ENCODE measurements at regions not wholly inside any gene's neighbourhood (a gene's known extent, or its start where the extent isn't known, plus 50 kb on each side); places are given as distances from the start of the nearest gene placed in this dataset.

DNA sequence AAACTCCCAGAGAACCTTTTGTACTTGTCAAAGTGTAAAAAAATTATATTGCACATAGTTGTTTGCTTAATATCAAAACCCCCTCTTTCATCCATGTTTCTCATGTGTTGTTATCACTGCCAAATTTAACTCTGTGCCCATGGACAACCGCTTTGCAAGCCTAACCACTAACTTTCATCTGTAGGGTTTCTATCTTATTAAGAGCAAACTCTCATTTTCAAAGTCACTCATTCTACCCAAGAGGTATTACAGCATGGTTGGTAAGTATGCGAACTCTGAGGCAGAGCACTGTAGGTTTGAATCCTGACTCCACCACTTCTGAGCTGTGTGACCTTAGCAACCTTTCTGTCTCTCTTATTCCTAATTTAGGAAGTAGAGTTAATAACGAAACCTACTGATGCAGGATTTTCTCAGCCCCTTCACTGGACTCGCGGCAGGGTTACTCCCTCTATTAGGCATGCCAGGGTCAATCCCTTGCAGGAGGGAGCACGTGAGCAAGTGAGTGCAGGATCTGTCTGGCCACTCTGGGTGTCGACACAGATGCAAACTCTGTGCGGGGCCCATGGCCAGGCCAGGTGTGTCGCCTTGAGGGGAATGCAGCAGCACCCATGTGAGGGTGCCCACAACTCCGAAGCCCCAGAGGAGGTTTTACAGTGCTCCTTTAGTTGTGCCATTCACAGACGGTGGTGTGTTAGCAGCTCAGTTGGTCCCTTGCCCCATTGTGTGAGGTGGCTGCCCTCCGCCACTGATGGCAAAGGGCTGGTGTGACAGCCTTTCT, 361.5 kb upstream of the ADGRL2 start:
- H3K27ac ChIP-seq, result no peak overlapping the region
- peaks cover 0 to 24% (median 10%) of the 10 kb centered on the region in 9 donors for H3K4me1 ChIP-seq
- DNase-seq, result no peak
- TF ChIP-seq, protein P1, sequence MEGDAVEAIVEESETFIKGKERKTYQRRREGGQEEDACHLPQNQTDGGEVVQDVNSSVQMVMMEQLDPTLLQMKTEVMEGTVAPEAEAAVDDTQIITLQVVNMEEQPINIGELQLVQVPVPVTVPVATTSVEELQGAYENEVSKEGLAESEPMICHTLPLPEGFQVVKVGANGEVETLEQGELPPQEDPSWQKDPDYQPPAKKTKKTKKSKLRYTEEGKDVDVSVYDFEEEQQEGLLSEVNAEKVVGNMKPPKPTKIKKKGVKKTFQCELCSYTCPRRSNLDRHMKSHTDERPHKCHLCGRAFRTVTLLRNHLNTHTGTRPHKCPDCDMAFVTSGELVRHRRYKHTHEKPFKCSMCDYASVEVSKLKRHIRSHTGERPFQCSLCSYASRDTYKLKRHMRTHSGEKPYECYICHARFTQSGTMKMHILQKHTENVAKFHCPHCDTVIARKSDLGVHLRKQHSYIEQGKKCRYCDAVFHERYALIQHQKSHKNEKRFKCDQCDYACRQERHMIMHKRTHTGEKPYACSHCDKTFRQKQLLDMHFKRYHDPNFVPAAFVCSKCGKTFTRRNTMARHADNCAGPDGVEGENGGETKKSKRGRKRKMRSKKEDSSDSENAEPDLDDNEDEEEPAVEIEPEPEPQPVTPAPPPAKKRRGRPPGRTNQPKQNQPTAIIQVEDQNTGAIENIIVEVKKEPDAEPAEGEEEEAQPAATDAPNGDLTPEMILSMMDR (IDR thresholded peaks at IDR 0.05), result no peak
- ATAC-seq, result peak in 1 of 8 donors; percentile 44
- H3K4me3 ChIP-seq, result no peak overlapping the region
- no peaks in the 10 kb centered on the region for H3K27me3 ChIP-seq
- intact Hi-C loops (cut with DNase I), result loop anchor here in 1 of 10 donors (10.0 kb wide), 1 partner anchor 56 kb away; no protein-coding TSS in a partner anchor
- 97 to 98% methylated on average over 12 of the region's 12 CpGs for WGBS, 2 donors
- no peaks in the 10 kb centered on the region for H3K36me3 ChIP-seq
- peaks cover 0 to 13% (median 0%) of the 10 kb centered on the region in 11 donors for H3K9me3 ChIP-seq

- H3K9me3 ChIP-seq, result peaks cover 0 to 13% (median 0%) of the 10 kb centered on the region in 11 donors
- WGBS, 2 donors, result 16 to 29% methylated on average over 3 of the region's 3 CpGs
- peak overlapping the region in 7 of 10 donors; percentile 24 to 60 (median 41) for H3K27ac ChIP-seq
- no peaks in the 10 kb centered on the region for H3K36me3 ChIP-seq
- H3K4me1 ChIP-seq, result peaks cover 0 to 38% (median 20%) of the 10 kb centered on the region in 9 donors
- DNase-seq (no peak), ATAC-seq (peak in 3 of 8 donors; percentile 11 to 67 (median 31))
- TF ChIP-seq, protein P1 (IDR thresholded peaks at IDR 0.05), result no peak
- no peaks in the 10 kb centered on the region for H3K27me3 ChIP-seq
- intact Hi-C loops (cut with DNase I), result loop anchor here in 1 of 10 donors (10.0 kb wide), 1 partner anchor 57 kb away; no protein-coding TSS in a partner anchor
- no peak overlapping the region for H3K4me3 ChIP-seq
Observed at GRCh38 chr1:81437649-81438048, 363.1 kb upstream of the ADGRL2 start.

DNA sequence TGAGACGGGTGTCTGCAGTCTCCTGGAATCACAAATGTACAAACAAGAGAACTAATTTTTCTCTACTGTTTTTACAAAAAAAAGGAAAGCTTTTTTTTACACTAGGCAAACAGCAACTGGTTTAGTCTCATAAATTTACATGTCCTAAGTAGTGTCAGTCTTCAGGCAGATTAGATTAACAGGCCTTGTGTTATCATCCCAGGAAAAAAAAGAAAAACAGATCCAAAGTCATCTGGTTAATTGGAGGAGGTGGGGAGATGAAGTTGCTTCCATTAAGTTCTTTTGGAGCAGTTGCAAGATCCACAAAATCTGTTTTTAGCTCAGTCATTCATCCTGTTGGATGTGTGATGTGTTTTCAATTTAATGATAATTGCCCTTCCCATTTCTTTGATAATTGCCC, 363.5 kb upstream of the ADGRL2 start:
- Histone ChIP-seq H3K27me3 (no peaks in the 10 kb centered on the region), H3K9me3 (peaks cover 0 to 13% (median 0%) of the 10 kb centered on the region in 11 donors), H3K36me3 (no peaks in the 10 kb centered on the region), H3K4me1 (peaks cover 0 to 39% (median 20%) of the 10 kb centered on the region in 9 donors), H3K27ac (peak overlapping the region in 7 of 10 donors; percentile 24 to 60 (median 41)), H3K4me3 (no peak overlapping the region)
- intact Hi-C loops (cut with DNase I), result loop anchor here in 1 of 10 donors (10.0 kb wide), 1 partner anchor 58 kb away; no protein-coding TSS in a partner anchor
- 67 to 71% methylated on average over 1 of the region's 1 CpG for WGBS, 2 donors
- DNase-seq (no peak), ATAC-seq (no peak)
- TF ChIP-seq, protein P1 (IDR thresholded peaks at IDR 0.05), result no peak

DNA sequence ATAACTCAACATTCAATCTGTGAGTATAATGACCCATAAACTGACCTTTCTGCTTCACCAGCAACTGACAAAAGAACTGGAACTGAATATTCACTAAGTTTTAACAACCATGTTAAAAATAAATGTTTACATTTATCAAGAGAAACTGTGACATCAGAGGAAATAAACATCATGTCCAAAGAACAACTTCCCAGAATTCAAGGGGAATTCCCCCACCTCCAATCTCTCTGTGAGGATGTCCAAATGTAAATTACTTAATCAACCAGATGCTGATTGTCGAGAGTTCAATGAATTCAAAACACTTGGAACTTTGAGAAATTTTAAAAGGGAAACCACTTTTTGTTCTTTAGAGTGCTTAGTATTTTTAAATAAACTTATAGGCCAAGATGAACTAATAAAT, 365.6 kb upstream of the ADGRL2 start:
- TF ChIP-seq, protein P1 (IDR thresholded peaks at IDR 0.05), result no peak
- Histone ChIP-seq H3K27me3 (no peaks in the 10 kb centered on the region), H3K4me3 (no peak overlapping the region), H3K36me3 (no peaks in the 10 kb centered on the region), H3K9me3 (peaks cover 0 to 12% (median 0%) of the 10 kb centered on the region in 11 donors), H3K4me1 (peaks cover 0 to 58% (median 30%) of the 10 kb centered on the region in 9 donors), H3K27ac (peak overlapping the region in 3 of 10 donors; percentile 2 to 83 (median 75))
- 18 to 55% methylated on average over 1 of the region's 1 CpG for WGBS, 2 donors
- intact Hi-C loops (cut with DNase I), result loop anchor here in 1 of 10 donors (10.0 kb wide), 1 partner anchor 60 kb away; no protein-coding TSS in a partner anchor
- no peak for ATAC-seq
- no peak for DNase-seq
